ENCODE measurements at regions not wholly inside any gene's neighbourhood (a gene's known extent, or its start where the extent isn't known, plus 50 kb on each side); places are given as distances from the start of the nearest gene placed in this dataset.

DNA sequence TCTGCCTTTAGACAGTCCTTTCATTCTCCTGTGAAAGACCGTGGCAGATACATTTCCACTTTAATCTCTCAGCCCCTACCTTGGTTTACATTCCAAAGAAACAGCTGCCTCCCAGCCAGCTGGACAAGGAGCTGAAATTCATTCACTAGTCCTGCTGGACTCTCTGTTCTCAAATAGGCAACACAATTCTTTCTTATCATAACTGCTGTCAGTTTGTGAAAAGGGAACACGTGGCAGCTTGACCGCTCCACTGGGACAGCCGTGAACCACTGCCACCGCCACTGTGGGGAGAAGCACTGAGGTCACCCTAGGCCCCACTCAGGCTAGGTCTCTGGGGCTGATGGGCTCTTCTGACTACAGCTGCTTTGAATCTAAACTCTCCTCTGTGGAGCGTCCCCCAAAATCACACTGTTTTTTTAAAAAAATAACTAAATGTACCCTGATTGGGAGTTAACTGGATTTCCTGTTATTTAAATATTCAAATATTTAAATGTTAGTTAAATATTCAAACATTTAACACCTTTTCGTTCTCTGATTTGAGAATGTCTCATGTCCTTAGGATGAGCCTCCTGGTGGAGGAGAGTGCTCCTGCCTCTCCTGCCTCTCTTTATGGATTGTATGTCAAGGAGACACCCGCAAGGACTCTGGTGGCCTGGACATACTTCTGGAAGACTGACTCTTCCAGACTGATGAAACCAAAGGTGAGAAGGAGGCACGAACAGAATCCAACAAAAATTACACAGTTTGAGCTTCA lies 120.1 kb downstream of the BOD1 start:
- no peak for TF ChIP-seq POLR2A (IDR thresholded peaks at IDR 0.05)
- TF ChIP-seq, protein P1, sequence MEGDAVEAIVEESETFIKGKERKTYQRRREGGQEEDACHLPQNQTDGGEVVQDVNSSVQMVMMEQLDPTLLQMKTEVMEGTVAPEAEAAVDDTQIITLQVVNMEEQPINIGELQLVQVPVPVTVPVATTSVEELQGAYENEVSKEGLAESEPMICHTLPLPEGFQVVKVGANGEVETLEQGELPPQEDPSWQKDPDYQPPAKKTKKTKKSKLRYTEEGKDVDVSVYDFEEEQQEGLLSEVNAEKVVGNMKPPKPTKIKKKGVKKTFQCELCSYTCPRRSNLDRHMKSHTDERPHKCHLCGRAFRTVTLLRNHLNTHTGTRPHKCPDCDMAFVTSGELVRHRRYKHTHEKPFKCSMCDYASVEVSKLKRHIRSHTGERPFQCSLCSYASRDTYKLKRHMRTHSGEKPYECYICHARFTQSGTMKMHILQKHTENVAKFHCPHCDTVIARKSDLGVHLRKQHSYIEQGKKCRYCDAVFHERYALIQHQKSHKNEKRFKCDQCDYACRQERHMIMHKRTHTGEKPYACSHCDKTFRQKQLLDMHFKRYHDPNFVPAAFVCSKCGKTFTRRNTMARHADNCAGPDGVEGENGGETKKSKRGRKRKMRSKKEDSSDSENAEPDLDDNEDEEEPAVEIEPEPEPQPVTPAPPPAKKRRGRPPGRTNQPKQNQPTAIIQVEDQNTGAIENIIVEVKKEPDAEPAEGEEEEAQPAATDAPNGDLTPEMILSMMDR (IDR thresholded peaks at IDR 0.05), result no peak
- TF ChIP-seq EP300 (IDR thresholded peaks at IDR 0.05), result no peak
